ENCODE measurements at regions not wholly inside any gene's neighbourhood (a gene's known extent, or its start where the extent isn't known, plus 50 kb on each side); places are given as distances from the start of the nearest gene placed in this dataset.
"Not testable (repeated sequence)": the region's sequence is repeated elsewhere in the genome, so short reads cannot be mapped to it uniquely, and the experiment has no call there.

DNA sequence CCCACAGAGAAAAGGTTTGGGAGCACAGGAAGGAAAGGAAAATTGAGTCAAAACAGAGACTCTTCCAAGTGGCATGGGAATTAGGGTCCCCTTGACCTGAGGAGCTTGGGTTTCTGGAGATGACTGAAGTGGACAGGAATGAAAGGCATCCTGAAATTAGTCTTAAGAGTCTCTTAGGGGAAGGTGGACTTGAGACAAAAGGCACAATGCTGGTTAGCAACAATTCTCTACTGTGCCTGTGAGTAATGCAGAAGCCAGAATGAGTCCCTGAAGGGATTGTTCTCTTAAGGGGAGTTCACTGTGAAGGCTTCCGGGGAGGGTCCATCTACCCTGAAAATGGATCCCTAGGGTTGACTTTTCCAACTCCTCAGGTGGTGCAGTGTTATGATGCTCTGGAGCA lies 58.4 kb upstream of the FOXE1 start:
- DNase-seq (ENCODE audit: low spot score) = no peak
- TF ChIP-seq POLR2AphosphoS5 (IDR thresholded peaks at IDR 0.05) = no peak
- intact Hi-C loops (cut with DNase I) = no loop called here
- no peak overlapping the region for H3K4me3 ChIP-seq
- no peak overlapping the region for H3K27ac ChIP-seq
- H3K36me3 ChIP-seq = no peaks in the 10 kb centered on the region
- 100% methylated on average over 1 of the region's 1 CpG for WGBS
- no peaks in the 10 kb centered on the region for H3K4me1 ChIP-seq (replicated peaks)
- no peaks in the 10 kb centered on the region for H3K27me3 ChIP-seq (replicated peaks; ENCODE audit: insufficient read depth)
- H3K9me3 ChIP-seq = no peaks in the 10 kb centered on the region

DNA sequence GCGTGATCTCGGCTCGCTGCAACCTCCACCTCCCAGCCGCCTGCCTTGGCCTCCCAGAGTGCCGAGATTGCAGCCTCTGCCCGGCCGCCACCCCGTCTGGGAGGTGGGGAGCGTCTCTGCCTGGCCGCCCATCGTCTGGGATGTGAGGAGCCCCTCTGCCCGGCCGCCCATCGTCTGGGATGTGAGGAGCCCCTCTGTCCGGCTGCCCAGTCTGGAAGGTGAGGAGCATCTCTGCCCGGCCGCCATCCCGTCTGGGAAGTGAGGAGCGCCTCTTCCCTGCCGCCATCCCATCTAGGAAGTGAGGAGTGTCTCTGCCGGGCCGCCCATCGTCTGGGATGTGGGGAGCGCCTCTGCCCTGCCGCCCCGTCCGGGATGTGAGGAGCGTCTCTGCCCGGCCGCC lies 56.9 kb upstream of the FOXE1 start:
- H3K36me3 ChIP-seq; H3K27ac ChIP-seq; H3K27me3 ChIP-seq (replicated peaks; ENCODE audit: insufficient read depth); H3K4me3 ChIP-seq; DNase-seq (ENCODE audit: low spot score); intact Hi-C loops (cut with DNase I); H3K9me3 ChIP-seq; H3K4me1 ChIP-seq (replicated peaks): not testable (repeated sequence)
- over 99% methylated on average over 19 of the region's 30 CpGs for WGBS

DNA sequence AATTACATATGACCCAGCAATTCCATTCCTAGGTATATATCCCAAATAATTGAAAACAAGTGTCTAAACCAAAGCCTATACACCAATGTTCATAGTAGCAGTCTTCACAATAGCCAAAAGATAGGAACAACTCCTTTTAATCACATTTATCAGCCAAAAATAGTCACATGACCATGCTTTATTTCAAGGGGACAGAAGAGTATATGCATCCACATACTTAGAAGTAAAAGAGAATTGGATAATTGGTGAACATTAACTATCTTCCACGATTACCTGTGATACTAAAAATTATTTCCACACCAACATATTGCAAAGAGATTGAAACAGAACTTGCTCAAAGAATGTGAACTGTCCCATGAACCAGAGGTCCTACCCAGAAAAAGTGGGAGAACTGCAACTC lies 51.8 kb upstream of the FOXE1 start:
- 80% methylated on average over 1 of the region's 1 CpG for WGBS
- Histone ChIP-seq H3K36me3 (no peaks in the 10 kb centered on the region), H3K9me3 (no peaks in the 10 kb centered on the region), H3K27me3 (replicated peaks; ENCODE audit: insufficient read depth) (no peaks in the 10 kb centered on the region), H3K27ac (no peak overlapping the region), H3K4me1 (replicated peaks) (no peaks in the 10 kb centered on the region), H3K4me3 (no peak overlapping the region)
- DNase-seq (ENCODE audit: low spot score) = no peak
- intact Hi-C loops (cut with DNase I) = no loop called here
- no peak for TF ChIP-seq POLR2A (IDR thresholded peaks at IDR 0.05)
- TF ChIP-seq, protein P1, sequence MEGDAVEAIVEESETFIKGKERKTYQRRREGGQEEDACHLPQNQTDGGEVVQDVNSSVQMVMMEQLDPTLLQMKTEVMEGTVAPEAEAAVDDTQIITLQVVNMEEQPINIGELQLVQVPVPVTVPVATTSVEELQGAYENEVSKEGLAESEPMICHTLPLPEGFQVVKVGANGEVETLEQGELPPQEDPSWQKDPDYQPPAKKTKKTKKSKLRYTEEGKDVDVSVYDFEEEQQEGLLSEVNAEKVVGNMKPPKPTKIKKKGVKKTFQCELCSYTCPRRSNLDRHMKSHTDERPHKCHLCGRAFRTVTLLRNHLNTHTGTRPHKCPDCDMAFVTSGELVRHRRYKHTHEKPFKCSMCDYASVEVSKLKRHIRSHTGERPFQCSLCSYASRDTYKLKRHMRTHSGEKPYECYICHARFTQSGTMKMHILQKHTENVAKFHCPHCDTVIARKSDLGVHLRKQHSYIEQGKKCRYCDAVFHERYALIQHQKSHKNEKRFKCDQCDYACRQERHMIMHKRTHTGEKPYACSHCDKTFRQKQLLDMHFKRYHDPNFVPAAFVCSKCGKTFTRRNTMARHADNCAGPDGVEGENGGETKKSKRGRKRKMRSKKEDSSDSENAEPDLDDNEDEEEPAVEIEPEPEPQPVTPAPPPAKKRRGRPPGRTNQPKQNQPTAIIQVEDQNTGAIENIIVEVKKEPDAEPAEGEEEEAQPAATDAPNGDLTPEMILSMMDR (IDR thresholded peaks at IDR 0.05) = no peak
- TF ChIP-seq POLR2AphosphoS5 (IDR thresholded peaks at IDR 0.05) = no peak

DNA sequence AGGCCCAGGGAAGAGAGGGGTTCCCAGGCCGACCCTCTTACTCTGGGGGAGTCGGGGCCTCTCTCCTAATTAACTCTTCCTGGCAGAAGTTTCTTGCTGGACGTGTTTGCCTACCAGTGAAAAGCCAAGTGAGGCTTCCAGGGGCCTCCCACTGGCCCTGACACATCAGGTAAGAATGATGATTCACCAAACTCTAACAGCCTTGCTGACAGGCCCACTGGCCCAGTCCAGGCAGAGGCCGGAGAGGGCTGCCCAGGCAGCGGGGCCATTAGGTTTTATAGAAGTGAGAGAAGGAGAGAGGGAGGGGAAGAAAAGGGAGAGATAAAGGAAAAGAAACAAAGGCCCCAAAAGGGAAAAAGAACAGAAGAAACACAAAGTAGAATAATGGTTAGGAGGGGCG lies 50.8 kb upstream of the FOXE1 start:
- no peak for DNase-seq (ENCODE audit: low spot score)
- Histone ChIP-seq H3K36me3 (no peaks in the 10 kb centered on the region), H3K27me3 (replicated peaks; ENCODE audit: insufficient read depth) (no peaks in the 10 kb centered on the region), H3K27ac (no peak overlapping the region), H3K4me3 (no peak overlapping the region), H3K4me1 (replicated peaks) (no peaks in the 10 kb centered on the region), H3K9me3 (no peaks in the 10 kb centered on the region)
- intact Hi-C loops (cut with DNase I) = no loop called here
- 68% methylated on average over 6 of the region's 6 CpGs for WGBS
- TF ChIP-seq, protein P1 (IDR thresholded peaks at IDR 0.05) = no peak
- TF ChIP-seq POLR2AphosphoS5 (IDR thresholded peaks at IDR 0.05) = no peak
- TF ChIP-seq POLR2A (IDR thresholded peaks at IDR 0.05) = no peak

DNA sequence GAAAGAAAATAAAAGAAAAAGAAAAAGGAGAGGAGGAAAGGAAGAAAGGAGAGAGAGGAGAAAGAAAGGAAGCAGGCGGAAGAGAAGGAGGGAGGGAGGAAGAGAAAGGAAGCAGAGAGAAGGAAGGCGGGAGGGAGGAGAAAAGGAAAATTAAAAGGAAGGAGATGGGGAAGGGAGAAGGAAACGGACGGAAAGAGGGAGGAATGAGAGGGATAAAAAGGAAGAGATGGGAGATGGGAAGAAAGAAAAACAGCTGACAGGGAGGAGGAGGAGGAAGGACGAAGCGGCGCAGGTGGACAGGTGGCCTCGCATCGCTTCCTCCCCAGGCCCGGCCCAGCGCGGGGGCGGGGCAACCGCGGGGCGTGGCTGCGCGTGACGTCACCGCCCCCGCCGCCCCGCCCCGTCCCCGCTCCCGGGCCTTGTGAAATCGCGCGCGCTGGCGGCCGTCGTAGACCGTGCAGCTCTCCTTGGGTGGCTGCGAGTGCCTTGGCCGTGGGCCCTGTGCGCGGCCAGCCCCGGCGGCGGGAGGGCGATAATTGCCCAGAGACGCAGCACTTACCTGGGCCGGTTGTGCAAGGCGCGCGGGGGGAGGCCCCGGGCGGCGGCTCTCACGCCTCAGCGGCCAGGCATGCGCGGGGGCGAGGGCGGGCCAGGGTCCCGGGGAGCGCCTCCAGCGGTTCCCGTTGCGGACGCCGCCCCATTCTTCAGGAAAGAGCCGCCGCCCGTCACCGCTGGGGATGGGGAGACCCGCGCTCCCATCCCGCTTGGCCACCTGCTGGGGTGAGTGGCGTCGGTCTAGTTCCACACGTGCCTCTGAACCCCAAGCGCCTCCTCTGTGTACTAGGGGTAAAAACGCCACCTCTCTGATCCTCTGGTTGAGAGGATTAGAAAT lies 49.6 kb upstream of the FOXE1 start:
- WGBS = 2% methylated on average over 64 of the region's 75 CpGs
- H3K27ac ChIP-seq = peak overlapping the region; percentile 71 to 74
- intact Hi-C loops (cut with DNase I) = no loop called here

More for the DNA sequence above, 49.6 kb upstream of the FOXE1 start:
- no peaks in the 10 kb centered on the region for H3K36me3 ChIP-seq
- no peaks in the 10 kb centered on the region for H3K9me3 ChIP-seq
- DNase-seq (ENCODE audit: low spot score) = peak; percentile 84
- no peaks in the 10 kb centered on the region for H3K27me3 ChIP-seq (replicated peaks; ENCODE audit: insufficient read depth)
- TF ChIP-seq, protein P1 (IDR thresholded peaks at IDR 0.05) = peak in 2 of 4 experiments; percentile 48 to 55
- TF ChIP-seq POLR2AphosphoS5 (IDR thresholded peaks at IDR 0.05) (peak; percentile 23), POLR2A (IDR thresholded peaks at IDR 0.05) (peak; percentile 64)
- peak overlapping the region; percentile 41 to 46 for H3K4me3 ChIP-seq
- no peaks in the 10 kb centered on the region for H3K4me1 ChIP-seq (replicated peaks)

All from prostate gland (tissue), 2 donors.